Neural progenitor cell (in vitro differentiated cells): ENCODE measurements at regions not wholly inside any gene's neighbourhood (a gene's known extent, or its start where the extent isn't known, plus 50 kb on each side); places are given as distances from the start of the nearest gene placed in this dataset.

ENCODE experiments used
- DNase-seq: peaks from one replicate; pipeline ENCODE4 v3.0.0-alpha.2; 2016; ENCODE audit warnings: low spot score
- H2AFZ ChIP-seq: fragments of 200-600 bp; sonication (generic); replicated peaks from 2 replicates; pipeline ENCODE4 v1.6.1; 2016; ENCODE audit warnings: antibody characterized with exemption
- H3F3A ChIP-seq: fragments of 200-600 bp; sonication (generic); 2 replicates; pipeline ENCODE4 v1.6.1; 2016; ENCODE audit warnings: antibody characterized with exemption, low read depth
- H3K27ac ChIP-seq: fragments of 200-600 bp; sonication (generic); 2 replicates; pipeline ENCODE4 v1.5.1; 2016; ENCODE audit warnings: mild to moderate bottlenecking
- H3K27me3 ChIP-seq: fragments of 200-600 bp; sonication (generic); 2 replicates; pipeline ENCODE4 v1.6.1; 2016; ENCODE audit warnings: mild to moderate bottlenecking, moderate library complexity
- H3K36me3 ChIP-seq: fragments of 200-600 bp; sonication (generic); 2 replicates; pipeline ENCODE4 v1.5.1; 2016
- H3K4me1 ChIP-seq: fragments of 200-600 bp; sonication (generic); 2 replicates; pipeline ENCODE4 v1.6.1; 2016; ENCODE audit warnings: mixed run types
- H3K4me2 ChIP-seq: fragments of 200-600 bp; sonication (generic); 2 replicates; pipeline ENCODE4 v1.6.1; 2016
- H3K4me3 ChIP-seq: fragments of 200-600 bp; sonication (generic); 2 replicates; pipeline ENCODE4 v1.5.1; 2016
- H3K79me2 ChIP-seq: fragments of 200-600 bp; sonication (generic); 2 replicates; pipeline ENCODE4 v1.6.1; 2016; ENCODE audit warnings: low read depth
- H3K9ac ChIP-seq: fragments of 200-600 bp; sonication (generic); 2 replicates; pipeline ENCODE4 v1.6.1; 2016
- H3K9me3 ChIP-seq: fragments of 200-600 bp; sonication (generic); 2 replicates; pipeline ENCODE4 v1.5.1; 2016; ENCODE audit warnings: low read depth
- H4K20me1 ChIP-seq: fragments of 200-600 bp; sonication (generic); 2 replicates; pipeline ENCODE4 v1.6.1; 2016; ENCODE audit warnings: low read depth
- H3K27ac Mint-ChIP-seq: 3 replicates; pipeline ENCODE4 v1.8.0; 2021; ENCODE audit warnings: mixed read lengths
- H3K27me3 Mint-ChIP-seq: 2 replicates; pipeline ENCODE4 v1.8.0; 2022; ENCODE audit warnings: low read depth, mild to moderate bottlenecking, inconsistent platforms, moderate library complexity, mixed read lengths; ENCODE audit not compliant: insufficient read depth
- H3K36me3 Mint-ChIP-seq: 3 replicates; pipeline ENCODE4 v1.8.0; 2021; ENCODE audit warnings: mixed read lengths
- H3K4me1 Mint-ChIP-seq: 3 replicates; pipeline ENCODE4 v1.8.0; 2021; ENCODE audit warnings: mixed read lengths
- H3K4me3 Mint-ChIP-seq: 3 replicates; pipeline ENCODE4 v1.8.0; 2021; ENCODE audit warnings: mild to moderate bottlenecking, moderate library complexity, mixed read lengths
- H3K9me3 Mint-ChIP-seq: 3 replicates; pipeline ENCODE4 v1.8.0; 2020; ENCODE audit warnings: mixed read lengths
- CTCF ChIP-seq: fragments of 200-600 bp; sonication (generic); IDR thresholded peaks from 2 replicates; pipeline ENCODE4 v1.5.1; 2017; ENCODE audit warnings: antibody characterized with exemption, mild to moderate bottlenecking
- EZH2 ChIP-seq: fragments of 200-600 bp; sonication (generic); IDR thresholded peaks from 2 replicates; pipeline ENCODE4 v1.6.1; 2017; ENCODE audit warnings: antibody characterized with exemption, mild to moderate bottlenecking, moderate library complexity
- EZH2phosphoT487 ChIP-seq: fragments of 200-600 bp; sonication (generic); IDR thresholded peaks from 2 replicates; pipeline ENCODE4 v1.6.1; 2017; ENCODE audit warnings: antibody characterized with exemption

- no peaks in the 10 kb centered on the region for H3K27me3 ChIP-seq
- Mint-ChIP-seq H3K4me3 (no peak overlapping the region), H3K4me1 (no peaks in the 10 kb centered on the region), H3K36me3 (no peaks in the 10 kb centered on the region), H3K27ac (no peak overlapping the region), H3K9me3 (no peaks in the 10 kb centered on the region), H3K27me3 (no peaks in the 10 kb centered on the region)
- H3F3A ChIP-seq: no peaks in the 10 kb centered on the region
- H3K4me1 ChIP-seq: no peaks in the 10 kb centered on the region
- no peak overlapping the region for H3K9ac ChIP-seq
- no peak overlapping the region for H3K4me2 ChIP-seq
- no peaks in the 10 kb centered on the region for H3K79me2 ChIP-seq
- no peaks in the 10 kb centered on the region for H3K9me3 ChIP-seq
- no peak for DNase-seq
- TF ChIP-seq EZH2phosphoT487 (no peak), EZH2 (no peak), CTCF (no peak)
- H4K20me1 ChIP-seq: no peaks in the 10 kb centered on the region
- no peaks in the 10 kb centered on the region for H3K36me3 ChIP-seq
- H2AFZ ChIP-seq: no peak overlapping the region
- H3K27ac ChIP-seq: no peak overlapping the region
- no peak overlapping the region for H3K4me3 ChIP-seq
These were observed 413.5 kb upstream of the SMC2 start for GRCh38 chr9:103680581-103680980.

- no peak for TF ChIP-seq CTCF
- TF ChIP-seq EZH2phosphoT487: no peak
- TF ChIP-seq EZH2: no peak
- no peaks in the 10 kb centered on the region for H3K4me1 ChIP-seq
- no peaks in the 10 kb centered on the region for H3K9me3 Mint-ChIP-seq
These were observed 412.7 kb upstream of the SMC2 start for GRCh38 chr9:103681435-103681834.

GRCh38 chr9:103700195-103700962, 393.7 kb upstream of the SMC2 start:
- Histone ChIP-seq H3F3A (no peaks in the 10 kb centered on the region), H3K4me1 (peaks cover 7% of the 10 kb centered on the region), H3K79me2 (no peaks in the 10 kb centered on the region), H3K9ac (no peak overlapping the region), H3K4me3 (no peak overlapping the region), H3K4me2 (no peak overlapping the region), H3K27me3 (no peaks in the 10 kb centered on the region), H4K20me1 (no peaks in the 10 kb centered on the region), H3K36me3 (no peaks in the 10 kb centered on the region), H3K27ac (no peak overlapping the region), H3K9me3 (no peaks in the 10 kb centered on the region), H2AFZ (peak overlapping the region; percentile 88)
- Mint-ChIP-seq H3K4me1 (peaks cover 5% of the 10 kb centered on the region), H3K27me3 (no peaks in the 10 kb centered on the region), H3K9me3 (no peaks in the 10 kb centered on the region), H3K36me3 (no peaks in the 10 kb centered on the region), H3K27ac (no peak overlapping the region), H3K4me3 (no peak overlapping the region)
- no peak for TF ChIP-seq EZH2
- TF ChIP-seq CTCF: no peak
- no peak for TF ChIP-seq EZH2phosphoT487
- DNase-seq: peak; percentile 9

More at GRCh38 chr9:103681435-103681834, 412.7 kb upstream of the SMC2 start:
- Mint-ChIP-seq H3K27me3 (no peaks in the 10 kb centered on the region), H3K27ac (no peak overlapping the region), H3K4me3 (no peak overlapping the region), H3K36me3 (no peaks in the 10 kb centered on the region), H3K4me1 (no peaks in the 10 kb centered on the region)
- no peaks in the 10 kb centered on the region for H3K9me3 ChIP-seq
- H3K36me3 ChIP-seq: no peaks in the 10 kb centered on the region
- H3K27ac ChIP-seq: no peak overlapping the region
- H4K20me1 ChIP-seq: no peaks in the 10 kb centered on the region
- no peak for DNase-seq
- no peaks in the 10 kb centered on the region for H3K27me3 ChIP-seq
- H3K4me3 ChIP-seq: no peak overlapping the region
- no peak overlapping the region for H2AFZ ChIP-seq
- H3F3A ChIP-seq: no peaks in the 10 kb centered on the region
- H3K9ac ChIP-seq: no peak overlapping the region
- no peaks in the 10 kb centered on the region for H3K79me2 ChIP-seq
- H3K4me2 ChIP-seq: no peak overlapping the region
